HepG2 (cell line): ENCODE measurements at regions not wholly inside any gene's neighbourhood (a gene's known extent, or its start where the extent isn't known, plus 50 kb on each side); places are given as distances from the start of the nearest gene placed in this dataset.

Experiments
- ATAC-seq: fragments of 200-7000 bp; cut with Tn5 transposase; 3 replicates; pipeline ENCODE4 v1.9.1; 2020; ENCODE audit warnings: mild to moderate bottlenecking, moderate library complexity
- BruUV-seq: library from RNA; stranded (reverse); fragments of 400-500 nt; replicated peaks from 2 replicates; lab custom pipeline; 2021; lab: Mats Ljungman, UMichigan
- CTCF ChIA-PET: fragments of 300-600 bp; formaldehyde crosslinking; extraction: SDS; loops from one replicate; lab custom pipeline; 2021; ENCODE audit warnings: low total read pairs, inconsistent platforms, low intra/inter-chr PET ratio; lab: Yijun Ruan, JAX
- POLR2A ChIA-PET: fragments of 350-600 bp; sonication (Branson Sonifier 250); formaldehyde crosslinking; loops from one replicate; lab custom pipeline; 2020; ENCODE audit warnings: antibody characterized with exemption, inconsistent platforms; lab: Yijun Ruan, JAX
- DNase-seq: peaks from one replicate; pipeline ENCODE4 v3.0.0-alpha.2; 2015; ENCODE audit warnings: low spot score
- FAIRE-seq: peaks from 3 replicates; lab custom pipeline; 2011; peaks lifted over from hg19 to GRCh38; lab: Jason Lieb, UNC
- H2AFZ ChIP-seq: one replicate; pipeline ENCODE4 v1.6.1; 2011; ENCODE audit warnings: low read length, inconsistent platforms
- H3K27ac ChIP-seq: fragments of 300-600 bp; 3 replicates; pipeline ENCODE4 v1.8.0; 2011; ENCODE audit warnings: mixed run types, mild to moderate bottlenecking, mixed read lengths, low read length, inconsistent platforms; ENCODE audit not compliant: insufficient read depth; ENCODE audit errors: extremely low read length
- H3K27me3 ChIP-seq, 2 experiments: fragments of 200-600 bp in 1 of 2; 2 replicates in 1 of 2; 3 replicates in 1 of 2; pipeline versions ENCODE4 v1.6.0 to v1.8.0; 2011; ENCODE audit warnings: low read length in 2 of 2, mild to moderate bottlenecking in 2 of 2, moderate library complexity in 2 of 2, inconsistent platforms in 1 of 2; ENCODE audit not compliant: insufficient read depth in 2 of 2, control insufficient read depth in 1 of 2
- H3K36me3 ChIP-seq, 2 experiments: fragments of 200-600 bp in 1 of 2; replicated peaks in 1 of 2; 2 replicates in 1 of 2; 3 replicates in 1 of 2; pipeline versions ENCODE4 v1.5.1 to v1.8.0; 2011; ENCODE audit warnings: low read length in 2 of 2, inconsistent platforms in 1 of 2; ENCODE audit not compliant: insufficient read depth in 2 of 2, control insufficient read depth in 1 of 2
- H3K4me1 ChIP-seq: 2 replicates; pipeline ENCODE4 v1.5.1; 2012; ENCODE audit warnings: low read length, inconsistent platforms; ENCODE audit not compliant: insufficient read depth
- H3K4me2 ChIP-seq: 2 replicates; pipeline ENCODE4 v1.6.0; 2011; ENCODE audit warnings: low read depth, low read length, inconsistent platforms
- H3K4me3 ChIP-seq, 3 experiments: fragments of 200-600 bp in 1 of 3; sonication (generic), shearing (Covaris generic) in 1 of 3; replicated peaks in 1 of 3; 2 replicates each; pipeline ENCODE4 v1.5.1; 2011 to 2016; ENCODE audit warnings: low read length in 3 of 3, inconsistent platforms in 2 of 3, low read depth in 2 of 3, mild to moderate bottlenecking in 2 of 3, control low read depth in 1 of 3, mixed read lengths in 1 of 3; ENCODE audit not compliant: insufficient read depth in 1 of 3
- H3K79me2 ChIP-seq: one replicate; pipeline ENCODE4 v1.6.1; 2011; ENCODE audit warnings: low read length, inconsistent platforms; ENCODE audit not compliant: insufficient read depth
- H3K9ac ChIP-seq: 2 replicates; pipeline ENCODE4 v1.6.0; 2011; ENCODE audit warnings: mild to moderate bottlenecking, low read depth, low read length, inconsistent platforms; ENCODE audit not compliant: insufficient read depth
- H3K9me3 ChIP-seq: 2 replicates; pipeline ENCODE4 v1.5.1; 2012; ENCODE audit warnings: mild to moderate bottlenecking, low read length
- H4K20me1 ChIP-seq: 2 replicates; pipeline ENCODE4 v1.6.0; 2011; ENCODE audit warnings: inconsistent platforms, mild to moderate bottlenecking, low read length, moderate library complexity; ENCODE audit not compliant: insufficient read depth
- CEBPG ChIP-seq: IDR thresholded peaks from 2 replicates; pipeline ENCODE4 v1.6.1; 2016
- KDM2A ChIP-seq: sonication (generic); formaldehyde crosslinking; IDR thresholded peaks from 2 replicates; pipeline ENCODE4 v1.4.0; 2020; ENCODE audit warnings: low read depth, missing genetic modification reagents, borderline replicate concordance
- KDM6A ChIP-seq: IDR thresholded peaks from 2 replicates; pipeline ENCODE4 v1.6.1; 2016; ENCODE audit warnings: low read depth
- MXD4 ChIP-seq: IDR thresholded peaks from 2 replicates; pipeline ENCODE4 v1.6.1; 2016; ENCODE audit warnings: mild to moderate bottlenecking, missing biosample characterization, missing genetic modification reagents
- NCOA1 ChIP-seq: sonication (generic); formaldehyde crosslinking; IDR thresholded peaks from 2 replicates; pipeline ENCODE4 v1.9.0; 2021; ENCODE audit warnings: missing genetic modification reagents
- NCOA5 ChIP-seq: sonication (generic); formaldehyde crosslinking; IDR thresholded peaks from 2 replicates; pipeline ENCODE4 v1.4.0; 2020; ENCODE audit warnings: missing genetic modification reagents
- NFKBIZ ChIP-seq: IDR thresholded peaks from 2 replicates; pipeline ENCODE4 v1.6.1; 2018; ENCODE audit warnings: missing genetic modification reagents, missing compliant biosample characterization
- NONO ChIP-seq, 2 experiments: fragments of 450-650 bp in 1 of 2; sonication (generic) in 1 of 2; formaldehyde crosslinking in 1 of 2; IDR thresholded peaks in 1 of 2; conservative IDR thresholded peaks in 1 of 2; 2 replicates each; pipeline versions ENCODE4 v1.6.1 to v1.8.0; 2017 to 2022; ENCODE audit warnings: mild to moderate bottlenecking in 1 of 2, missing genetic modification reagents in 1 of 2, moderate library complexity in 1 of 2
- NR0B2 ChIP-seq: sonication (generic); formaldehyde crosslinking; IDR thresholded peaks from 2 replicates; pipeline ENCODE4 v1.4.0; 2020; ENCODE audit warnings: mild to moderate bottlenecking, missing genetic modification reagents
- RFX5 ChIP-seq: IDR thresholded peaks from 2 replicates; pipeline ENCODE4 v1.6.1; 2011; ENCODE audit warnings: low read depth, low read length, improper control_type of control experiment
- THAP8 ChIP-seq: sonication (generic); formaldehyde crosslinking; IDR thresholded peaks from 2 replicates; pipeline ENCODE4 v1.5.1; 2020; ENCODE audit warnings: missing genetic modification reagents, mild to moderate bottlenecking, borderline replicate concordance
- ZBTB42 ChIP-seq: sonication (generic); formaldehyde crosslinking; IDR thresholded peaks from 2 replicates; pipeline ENCODE4 v1.5.0; 2020; ENCODE audit warnings: mild to moderate bottlenecking, missing genetic modification reagents
- ZFP37 ChIP-seq: sonication (generic); formaldehyde crosslinking; IDR thresholded peaks from 2 replicates; pipeline ENCODE4 v1.4.0; 2020; ENCODE audit warnings: missing genetic modification reagents, borderline replicate concordance
- ZMYM4 ChIP-seq: sonication (generic); formaldehyde crosslinking; IDR thresholded peaks from 2 replicates; pipeline ENCODE4 v1.8.1; 2023; ENCODE audit warnings: mild to moderate bottlenecking, missing genetic modification reagents
- ZNF296 ChIP-seq: sonication (generic); formaldehyde crosslinking; conservative IDR thresholded peaks from 2 replicates; pipeline ENCODE4 v1.5.0; 2020; ENCODE audit warnings: mild to moderate bottlenecking, missing genetic modification reagents
- ZNF496 ChIP-seq: sonication (generic); formaldehyde crosslinking; IDR thresholded peaks from 2 replicates; pipeline ENCODE4 v1.8.1; 2023; ENCODE audit warnings: mild to moderate bottlenecking, moderate library complexity, missing genetic modification reagents; ENCODE audit not compliant: insufficient replicate concordance
- ZNF562 ChIP-seq: sonication (generic); formaldehyde crosslinking; IDR thresholded peaks from 2 replicates; pipeline ENCODE4 v1.8.0; 2022; ENCODE audit warnings: missing genetic modification reagents, borderline replicate concordance
- ZNF616 ChIP-seq: sonication (generic); formaldehyde crosslinking; IDR thresholded peaks from 2 replicates; pipeline ENCODE4 v1.5.0; 2020; ENCODE audit warnings: low read depth, mild to moderate bottlenecking, missing genetic modification reagents
- WGBS: methylation state at CpG from one replicate; pipeline ENCODE4 v1.1.6; 2017; ENCODE audit warnings: low lambda C conversion rate; 5-methylcytosine and 5-hydroxymethylcytosine counted together
- in situ Hi-C: cut with HindIII; loops from 2 replicates; pipeline ENCODE4 v1.10.0; 2017; ENCODE audit warnings: low pct_unique_long_range_greater_than_20kb; ENCODE audit not compliant: extremely low pct_ligation_motif_present
- intact Hi-C: fragments of 100-400 bp; cut with micrococcal nuclease; formaldehyde crosslinking; loops from one replicate; pipeline ENCODE4 v1.10.0; 2022; ENCODE audit not compliant: unreplicated experiment
- TF ChIP-seq, protein P1 (sequence below): sonication (generic); formaldehyde crosslinking; IDR thresholded peaks from 2 replicates; pipeline ENCODE4 v1.5.0; 2020; ENCODE audit warnings: missing genetic modification reagents, mild to moderate bottlenecking, borderline replicate concordance

- FAIRE-seq, result no peak
Measured at GRCh38 chr9:19615036-19615624, 173.7 kb downstream of the SLC24A2 start.

More at GRCh38 chr9:19615036-19615624, 173.7 kb downstream of the SLC24A2 start:
- no peak for DNase-seq
- in situ Hi-C loops (no loop called here), intact Hi-C loops (no loop called here)
- Histone ChIP-seq H3K36me3 (no peaks in the 10 kb centered on the region), H3K4me3 (no peak overlapping the region), H3K27me3 (peaks cover 0 to 9% of the 10 kb centered on the region in 2 experiments; a peak in 2 of 5 replicates), H3K9ac (no peak overlapping the region), H3K79me2 (no peaks in the 10 kb centered on the region), H3K4me2 (no peak overlapping the region), H3K9me3 (no peaks in the 10 kb centered on the region), H2AFZ (no peak overlapping the region), H3K4me1 (no peaks in the 10 kb centered on the region), H3K27ac (no peak overlapping the region), H4K20me1 (no peaks in the 10 kb centered on the region)
- no peak for TF ChIP-seq NFKBIZ (CRISPR knock-in tag)
- TF ChIP-seq ZNF562 (CRISPR knock-in tag), result no peak
- TF ChIP-seq ZFP37, result no peak
- no peak for TF ChIP-seq THAP8 (CRISPR knock-in tag)
- TF ChIP-seq, protein P1, sequence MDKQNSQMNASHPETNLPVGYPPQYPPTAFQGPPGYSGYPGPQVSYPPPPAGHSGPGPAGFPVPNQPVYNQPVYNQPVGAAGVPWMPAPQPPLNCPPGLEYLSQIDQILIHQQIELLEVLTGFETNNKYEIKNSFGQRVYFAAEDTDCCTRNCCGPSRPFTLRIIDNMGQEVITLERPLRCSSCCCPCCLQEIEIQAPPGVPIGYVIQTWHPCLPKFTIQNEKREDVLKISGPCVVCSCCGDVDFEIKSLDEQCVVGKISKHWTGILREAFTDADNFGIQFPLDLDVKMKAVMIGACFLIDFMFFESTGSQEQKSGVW (CRISPR knock-in tag), result no peak
- TF ChIP-seq ZNF616 (CRISPR knock-in tag), result no peak
- no peak for TF ChIP-seq RFX5
- no peak for TF ChIP-seq CEBPG
- TF ChIP-seq ZNF296 (CRISPR knock-in tag), result no peak
- no peak for TF ChIP-seq NONO (IDR thresholded peaks at IDR 0.05)
- no peak for TF ChIP-seq NONO (CRISPR knock-in tag; conservative IDR thresholded peaks at IDR 0.05)
- TF ChIP-seq ZBTB42 (CRISPR knock-in tag), result no peak
- TF ChIP-seq NR0B2 (CRISPR knock-in tag), result no peak
- TF ChIP-seq ZNF496 (CRISPR knock-in tag), result no peak
- no peak for TF ChIP-seq MXD4
- no peak for TF ChIP-seq NCOA1 (CRISPR knock-in tag)
- no peak for TF ChIP-seq NCOA5
- no peak for TF ChIP-seq ZMYM4 (CRISPR knock-in tag)
- no peak for TF ChIP-seq KDM2A (CRISPR knock-in tag)
- TF ChIP-seq KDM6A (CRISPR knock-in tag), result no peak
- ATAC-seq, result no peak
- ChIA-PET POLR2A (no interaction called here), CTCF (no interaction called here)
- no TSS peak for BruUV-seq
- WGBS, result 10% methylated on average over 5 of the region's 6 CpGs
